Nephron (organoid): ENCODE measurements at regions not wholly inside any gene's neighbourhood (a gene's known extent, or its start where the extent isn't known, plus 50 kb on each side); places are given as distances from the start of the nearest gene placed in this dataset.

Experiments used
- H3K27ac Mint-ChIP-seq, 3 experiments: 2 replicates each; pipeline ENCODE4 v1.8.0; 2020; ENCODE audit warnings: mixed read lengths in 3 of 3, mild to moderate bottlenecking in 2 of 3, moderate library complexity in 1 of 3
- H3K27me3 Mint-ChIP-seq: 2 replicates; pipeline ENCODE4 v1.8.0; 2021; ENCODE audit warnings: low read depth, mild to moderate bottlenecking, moderate library complexity, mixed read lengths
- H3K36me3 Mint-ChIP-seq: 2 replicates; pipeline ENCODE4 v1.8.0; 2020; ENCODE audit warnings: low read depth, mixed read lengths
- H3K4me1 Mint-ChIP-seq: 2 replicates; pipeline ENCODE4 v1.8.0; 2020; ENCODE audit warnings: mixed read lengths
- H3K4me3 Mint-ChIP-seq, 3 experiments: 2 replicates each; pipeline ENCODE4 v1.8.0; 2020; ENCODE audit warnings: mild to moderate bottlenecking in 3 of 3, mixed read lengths in 3 of 3, moderate library complexity in 2 of 3
- H3K9me3 Mint-ChIP-seq: 2 replicates; pipeline ENCODE4 v1.8.0; 2020; ENCODE audit warnings: mixed read lengths
- TF ChIP-seq, protein P1 (sequence below), 3 experiments: fragments of 200-600 bp; sonication (generic); IDR thresholded peaks; one replicate each; pipeline ENCODE4 v1.5.0; 2021; ENCODE audit warnings: antibody characterized with exemption in 3 of 3; ENCODE audit not compliant: unreplicated experiment in 3 of 3

DNA sequence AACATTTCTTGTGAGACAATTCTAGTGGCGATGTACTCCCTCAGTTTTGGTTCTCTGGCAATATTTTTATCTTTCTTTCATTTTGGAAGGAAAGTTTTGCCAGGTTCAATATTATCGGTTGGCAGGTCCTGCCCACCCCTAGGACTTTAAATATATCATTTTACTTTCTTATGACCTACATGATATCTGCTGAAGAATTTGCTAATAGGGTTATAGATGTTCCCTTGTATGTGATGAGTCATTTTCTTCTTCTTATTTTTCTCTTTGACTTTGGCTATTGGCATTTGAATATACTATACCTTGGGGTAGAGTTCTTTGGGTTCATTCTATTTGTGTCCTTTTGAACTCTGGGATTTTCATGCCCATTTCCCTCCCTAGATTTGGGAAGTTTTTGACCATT, 89.7 kb downstream of the GMNC start:
- Mint-ChIP-seq H3K9me3 (peaks cover 13% of the 10 kb centered on the region), H3K4me3 (no peak overlapping the region), H3K27me3 (no peaks in the 10 kb centered on the region), H3K27ac (no peak overlapping the region), H3K36me3 (no peaks in the 10 kb centered on the region), H3K4me1 (no peaks in the 10 kb centered on the region)
- TF ChIP-seq, protein P1, sequence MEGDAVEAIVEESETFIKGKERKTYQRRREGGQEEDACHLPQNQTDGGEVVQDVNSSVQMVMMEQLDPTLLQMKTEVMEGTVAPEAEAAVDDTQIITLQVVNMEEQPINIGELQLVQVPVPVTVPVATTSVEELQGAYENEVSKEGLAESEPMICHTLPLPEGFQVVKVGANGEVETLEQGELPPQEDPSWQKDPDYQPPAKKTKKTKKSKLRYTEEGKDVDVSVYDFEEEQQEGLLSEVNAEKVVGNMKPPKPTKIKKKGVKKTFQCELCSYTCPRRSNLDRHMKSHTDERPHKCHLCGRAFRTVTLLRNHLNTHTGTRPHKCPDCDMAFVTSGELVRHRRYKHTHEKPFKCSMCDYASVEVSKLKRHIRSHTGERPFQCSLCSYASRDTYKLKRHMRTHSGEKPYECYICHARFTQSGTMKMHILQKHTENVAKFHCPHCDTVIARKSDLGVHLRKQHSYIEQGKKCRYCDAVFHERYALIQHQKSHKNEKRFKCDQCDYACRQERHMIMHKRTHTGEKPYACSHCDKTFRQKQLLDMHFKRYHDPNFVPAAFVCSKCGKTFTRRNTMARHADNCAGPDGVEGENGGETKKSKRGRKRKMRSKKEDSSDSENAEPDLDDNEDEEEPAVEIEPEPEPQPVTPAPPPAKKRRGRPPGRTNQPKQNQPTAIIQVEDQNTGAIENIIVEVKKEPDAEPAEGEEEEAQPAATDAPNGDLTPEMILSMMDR (IDR thresholded peaks at IDR 0.05; ENCODE audit: unreplicated experiment in 3 of 3), result no peak

DNA sequence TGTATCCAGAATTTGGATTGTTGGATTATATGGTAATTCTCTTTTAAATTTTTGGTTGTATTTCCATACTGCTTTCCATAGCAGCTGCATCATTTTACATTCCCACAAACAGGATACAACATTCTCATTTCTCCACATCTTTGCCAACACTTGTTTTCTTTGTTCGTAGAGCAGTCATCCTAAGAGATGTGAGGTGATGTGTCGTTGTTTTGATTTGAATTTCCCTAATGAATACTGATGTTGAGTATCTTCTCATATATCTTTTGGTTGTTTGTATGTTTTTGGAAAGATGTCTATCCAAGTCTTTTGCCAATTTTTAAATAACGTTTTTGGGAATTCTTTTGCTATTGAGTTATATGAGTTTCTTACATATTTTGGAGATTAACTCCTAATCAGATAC, 93.6 kb downstream of the GMNC start:
- no peaks in the 10 kb centered on the region for H3K4me1 Mint-ChIP-seq
- peaks cover 13% of the 10 kb centered on the region for H3K9me3 Mint-ChIP-seq
- TF ChIP-seq, protein P1 (IDR thresholded peaks at IDR 0.05; ENCODE audit: unreplicated experiment in 3 of 3), result no peak
- H3K36me3 Mint-ChIP-seq, result no peaks in the 10 kb centered on the region
- no peak overlapping the region for H3K4me3 Mint-ChIP-seq
- H3K27ac Mint-ChIP-seq, result no peak overlapping the region
- no peaks in the 10 kb centered on the region for H3K27me3 Mint-ChIP-seq

DNA sequence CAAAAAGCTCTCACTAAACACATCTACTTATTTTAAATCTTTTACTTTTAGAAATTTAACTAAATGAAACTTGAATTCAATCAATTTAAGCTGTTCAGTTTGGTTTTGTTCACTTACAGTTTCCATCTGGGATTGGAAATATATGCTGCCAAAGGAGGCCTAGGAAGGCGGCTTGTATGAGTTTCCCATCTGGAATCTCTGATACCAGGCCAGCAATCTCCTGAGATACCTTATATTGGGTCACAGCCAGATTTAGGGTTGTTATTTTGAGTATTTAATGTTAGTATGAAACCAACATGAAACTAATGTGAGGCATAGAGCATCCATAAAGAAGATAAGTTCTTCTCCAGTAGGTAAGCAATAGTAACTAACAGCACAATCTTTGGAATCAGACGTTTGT, 94.6 kb downstream of the GMNC start:
- H3K27me3 Mint-ChIP-seq, result no peaks in the 10 kb centered on the region
- H3K4me3 Mint-ChIP-seq, result no peak overlapping the region
- H3K36me3 Mint-ChIP-seq, result no peaks in the 10 kb centered on the region
- H3K4me1 Mint-ChIP-seq, result no peaks in the 10 kb centered on the region
- peaks cover 5% of the 10 kb centered on the region for H3K9me3 Mint-ChIP-seq
- TF ChIP-seq, protein P1 (IDR thresholded peaks at IDR 0.05; ENCODE audit: unreplicated experiment in 3 of 3), result no peak
- no peak overlapping the region for H3K27ac Mint-ChIP-seq

DNA sequence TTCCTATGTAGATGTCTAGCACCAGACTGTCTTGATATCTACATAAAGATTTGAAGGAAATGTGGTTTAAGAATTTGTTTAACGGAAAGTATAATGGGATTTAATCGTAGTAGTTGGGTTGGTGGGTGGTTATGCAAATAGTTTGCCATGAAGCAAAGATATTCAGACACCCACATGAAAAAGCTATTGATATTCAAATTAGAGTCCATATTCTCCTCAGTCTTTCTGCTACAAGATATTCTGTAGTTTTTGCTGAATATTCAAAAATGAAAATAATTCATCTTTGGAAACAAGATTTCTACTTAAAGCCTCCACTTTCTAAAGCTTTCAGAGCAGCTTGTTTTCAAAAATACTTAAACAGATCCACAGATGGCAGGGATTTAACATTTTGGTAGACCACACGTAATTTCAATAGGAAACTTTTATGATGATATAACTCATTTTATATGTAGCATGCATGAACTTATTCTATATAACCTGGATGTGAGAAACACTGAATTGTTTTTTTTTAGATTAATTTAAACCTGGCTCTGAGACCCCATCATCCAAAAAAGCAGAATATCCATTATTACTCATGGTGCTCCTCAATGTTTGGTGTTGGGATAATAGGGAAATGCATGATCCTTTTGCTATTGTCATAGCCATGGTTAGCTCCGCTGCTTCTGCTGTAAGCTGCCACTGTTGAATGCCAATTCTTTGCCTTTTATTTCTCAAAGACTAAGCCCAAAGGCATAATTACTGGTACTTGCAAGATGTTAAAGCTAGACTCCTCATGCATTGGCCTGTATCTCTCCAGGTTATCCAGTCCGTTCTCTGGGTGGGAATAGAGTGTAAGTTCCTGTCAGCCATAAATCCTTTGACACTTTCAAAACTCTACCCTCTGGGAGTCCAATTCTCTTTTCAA, 98.0 kb downstream of the GMNC start:
- TF ChIP-seq, protein P1 (IDR thresholded peaks at IDR 0.05; ENCODE audit: unreplicated experiment in 3 of 3), result no peak
- H3K4me3 Mint-ChIP-seq, result no peak overlapping the region
- H3K27me3 Mint-ChIP-seq, result no peaks in the 10 kb centered on the region
- no peaks in the 10 kb centered on the region for H3K36me3 Mint-ChIP-seq
- H3K9me3 Mint-ChIP-seq, result no peaks in the 10 kb centered on the region
- no peaks in the 10 kb centered on the region for H3K4me1 Mint-ChIP-seq
- no peak overlapping the region for H3K27ac Mint-ChIP-seq

DNA sequence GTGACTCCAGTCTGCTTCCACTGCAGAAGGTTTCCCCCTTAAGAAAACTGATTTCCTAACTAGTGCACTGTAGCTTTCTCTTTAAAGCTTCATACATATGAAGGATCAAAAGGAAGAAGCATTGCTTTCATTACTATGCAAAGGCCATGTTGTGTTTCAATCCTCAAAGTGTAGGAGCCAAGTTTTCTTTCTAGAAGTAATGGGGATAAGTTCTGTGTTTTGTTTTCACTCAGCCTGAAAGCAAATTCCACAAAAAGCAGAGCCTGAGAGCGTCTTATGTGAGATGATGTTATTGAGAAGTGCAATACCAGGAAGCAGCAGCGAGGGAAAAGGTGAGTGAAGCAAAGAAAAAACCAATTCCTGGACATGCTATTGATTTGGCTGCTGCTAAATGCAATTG, 99.7 kb downstream of the GMNC start:
- no peaks in the 10 kb centered on the region for H3K36me3 Mint-ChIP-seq
- H3K4me3 Mint-ChIP-seq, result no peak overlapping the region
- TF ChIP-seq, protein P1 (IDR thresholded peaks at IDR 0.05; ENCODE audit: unreplicated experiment in 3 of 3), result no peak
- no peaks in the 10 kb centered on the region for H3K4me1 Mint-ChIP-seq
- no peak overlapping the region for H3K27ac Mint-ChIP-seq
- H3K27me3 Mint-ChIP-seq, result no peaks in the 10 kb centered on the region
- no peaks in the 10 kb centered on the region for H3K9me3 Mint-ChIP-seq

DNA sequence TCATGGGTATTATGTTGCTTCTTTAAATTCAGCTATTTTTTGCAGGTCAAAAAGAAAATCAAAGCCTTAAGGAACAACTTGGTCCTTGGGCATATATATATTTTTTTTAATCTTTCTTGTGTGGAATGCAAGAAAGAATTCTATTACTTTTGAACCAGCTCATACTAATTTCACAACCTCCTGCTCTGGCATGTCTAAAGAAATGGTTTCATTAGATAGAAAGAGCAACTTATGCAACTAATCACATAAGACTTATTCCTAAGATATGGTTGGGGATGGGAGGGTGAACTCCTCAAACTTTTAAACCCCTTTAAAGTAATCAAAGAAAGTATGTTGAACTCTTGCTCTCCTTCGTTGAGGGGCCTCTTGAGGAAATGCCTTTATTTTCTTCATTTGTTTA, 114.9 kb downstream of the GMNC start:
- no peak overlapping the region for H3K4me3 Mint-ChIP-seq
- no peaks in the 10 kb centered on the region for H3K36me3 Mint-ChIP-seq
- TF ChIP-seq, protein P1 (IDR thresholded peaks at IDR 0.05; ENCODE audit: unreplicated experiment in 3 of 3), result no peak
- H3K4me1 Mint-ChIP-seq, result peaks cover 11% of the 10 kb centered on the region
- H3K27ac Mint-ChIP-seq, result no peak overlapping the region
- no peaks in the 10 kb centered on the region for H3K9me3 Mint-ChIP-seq
- H3K27me3 Mint-ChIP-seq, result no peaks in the 10 kb centered on the region
